ENCODE measurements at regions not wholly inside any gene's neighbourhood (a gene's known extent, or its start where the extent isn't known, plus 50 kb on each side); places are given as distances from the start of the nearest gene placed in this dataset.
"Not testable (repeated sequence)": the region's sequence is repeated elsewhere in the genome, so short reads cannot be mapped to it uniquely, and the experiment has no call there.

GRCh38 chr10:6795541-6795940 lies 215.5 kb upstream of the PRKCQ start:
- DNase-seq: no peak

GRCh38 chr10:6794841-6795240 lies 214.8 kb upstream of the PRKCQ start:
- not testable (repeated sequence) for DNase-seq

- DNase-seq: no peak
Observed at GRCh38 chr10:6794441-6794840, 214.4 kb upstream of the PRKCQ start.

GRCh38 chr10:6788731-6789130 lies 208.7 kb upstream of the PRKCQ start:
- DNase-seq: no peak

GRCh38 chr10:6788231-6788630 lies 208.2 kb upstream of the PRKCQ start:
- DNase-seq: no peak

- DNase-seq: no peak
Observed at GRCh38 chr10:6787718-6788117, 207.6 kb upstream of the PRKCQ start.

GRCh38 chr10:6787091-6787490 lies 207.0 kb upstream of the PRKCQ start:
- no peak for DNase-seq

GRCh38 chr10:6786579-6787031 lies 206.5 kb upstream of the PRKCQ start:
- DNase-seq: peak; percentile 73

GRCh38 chr10:6784429-6784828 lies 204.4 kb upstream of the PRKCQ start:
- not testable (repeated sequence) for DNase-seq

GRCh38 chr10:6783471-6783870 lies 203.4 kb upstream of the PRKCQ start:
- DNase-seq: no peak

GRCh38 chr10:6782378-6782777 lies 202.3 kb upstream of the PRKCQ start:
- no peak for DNase-seq

- DNase-seq: no peak
Observed at GRCh38 chr10:6781133-6781770, 201.2 kb upstream of the PRKCQ start.

GRCh38 chr10:6780008-6780677 lies 200.1 kb upstream of the PRKCQ start:
- no peak for DNase-seq

GRCh38 chr10:6778992-6779701 lies 199.1 kb upstream of the PRKCQ start:
- DNase-seq: peak; percentile 98

- DNase-seq: no peak
Observed at GRCh38 chr10:6776170-6776569, 196.1 kb upstream of the PRKCQ start.

- no peak for DNase-seq
Observed at GRCh38 chr10:6774406-6774805, 194.3 kb upstream of the PRKCQ start.

GRCh38 chr10:6771331-6771730 lies 191.3 kb upstream of the PRKCQ start:
- DNase-seq: no peak

- DNase-seq: no peak
Observed at GRCh38 chr10:6770846-6771245, 190.8 kb upstream of the PRKCQ start.

GRCh38 chr10:6769704-6770417 lies 189.8 kb upstream of the PRKCQ start:
- DNase-seq: no peak

- DNase-seq: no peak
Observed at GRCh38 chr10:6766131-6766801, 186.2 kb upstream of the PRKCQ start.

- DNase-seq: no peak
Observed at GRCh38 chr10:6763423-6763822, 183.3 kb upstream of the PRKCQ start.

- DNase-seq: no peak
Observed at GRCh38 chr10:6763001-6763400, 182.9 kb upstream of the PRKCQ start.

- DNase-seq: no peak
Observed at GRCh38 chr10:6759961-6760360, 179.9 kb upstream of the PRKCQ start.

Data from kidney glomerular epithelial cell (primary cell).